Upper lobe of right lung (tissue), 1 donor: ENCODE measurements at regions not wholly inside any gene's neighbourhood (a gene's known extent, or its start where the extent isn't known, plus 50 kb on each side); places are given as distances from the start of the nearest gene placed in this dataset.
"Not testable (repeated sequence)": the region's sequence is repeated elsewhere in the genome, so short reads cannot be mapped to it uniquely, and the experiment has no call there.

Source experiments
- ATAC-seq: fragments of 200-7000 bp; cut with Tn5 transposase; one replicate; pipeline ENCODE4 v1.9.1; 2020; ENCODE audit warnings: mild to moderate bottlenecking, moderate library complexity
- DNase-seq: peaks from one replicate; pipeline ENCODE4 v3.0.0-alpha.2; 2020
- H3K27ac ChIP-seq: fragments of 200-600 bp; one replicate; pipeline ENCODE4 v1.8.0; 2022
- H3K27me3 ChIP-seq: fragments of 200-600 bp; one replicate; pipeline ENCODE4 v1.8.0; 2022; ENCODE audit warnings: mild to moderate bottlenecking
- H3K36me3 ChIP-seq: fragments of 200-600 bp; one replicate; pipeline ENCODE4 v1.8.0; 2022
- H3K4me1 ChIP-seq: fragments of 200-600 bp; one replicate; pipeline ENCODE4 v1.8.0; 2022
- H3K4me3 ChIP-seq: fragments of 200-600 bp; one replicate; pipeline ENCODE4 v1.8.0; 2022; ENCODE audit warnings: mild to moderate bottlenecking
- H3K9me3 ChIP-seq: fragments of 200-600 bp; one replicate; pipeline ENCODE4 v1.8.0; 2022
- CTCF ChIP-seq: fragments of 200-600 bp; IDR thresholded peaks from one replicate; pipeline ENCODE4 v1.8.0; 2022; ENCODE audit warnings: antibody characterized with exemption
- intact Hi-C: fragments of 100-400 bp; cut with DNase I; formaldehyde crosslinking; loops from one replicate; pipeline ENCODE4 v1.11.0; 2022
- donor health status: DM: no; HTN: yes; CAD: no; lungs with severe emphysema.

DNA sequence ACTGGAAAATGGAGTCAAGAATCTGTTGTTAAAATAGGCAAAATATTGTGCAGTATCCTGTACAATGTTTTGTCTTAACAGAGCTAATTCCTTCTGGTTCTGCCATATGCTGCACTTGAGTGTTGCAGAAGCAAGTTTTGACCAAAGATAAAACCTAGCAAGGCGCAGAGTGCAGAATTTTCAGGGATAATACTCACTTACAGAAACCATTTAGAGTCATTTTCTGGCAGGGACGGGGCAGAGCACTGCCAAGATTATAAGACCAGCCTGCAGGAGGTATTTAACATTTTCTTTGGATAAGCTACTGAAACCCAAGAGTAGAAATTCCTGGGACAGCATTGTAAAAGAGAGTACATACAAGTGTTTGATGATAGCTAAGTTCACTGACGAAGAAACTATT, 159.5 kb upstream of the EDNRB start:
- no peaks in the 10 kb centered on the region for H3K36me3 ChIP-seq
- H3K4me3 ChIP-seq: no peak overlapping the region
- H3K27me3 ChIP-seq: no peaks in the 10 kb centered on the region
- H3K4me1 ChIP-seq: no peaks in the 10 kb centered on the region
- H3K27ac ChIP-seq: no peak overlapping the region
- intact Hi-C loops: no loop called here
- peaks cover 8% of the 10 kb centered on the region for H3K9me3 ChIP-seq
- TF ChIP-seq CTCF: no peak
- DNase-seq (no peak), ATAC-seq (no peak)

GRCh38 chr13:78067290-78067689, 148.7 kb upstream of the EDNRB start:
- Histone ChIP-seq H3K27ac (no peak overlapping the region), H3K36me3 (no peaks in the 10 kb centered on the region), H3K4me1 (no peaks in the 10 kb centered on the region), H3K9me3 (no peaks in the 10 kb centered on the region), H3K4me3 (no peak overlapping the region), H3K27me3 (no peaks in the 10 kb centered on the region)
- no peak for TF ChIP-seq CTCF
- intact Hi-C loops: no loop called here
- ATAC-seq (peak; percentile 86), DNase-seq (no peak)

DNA sequence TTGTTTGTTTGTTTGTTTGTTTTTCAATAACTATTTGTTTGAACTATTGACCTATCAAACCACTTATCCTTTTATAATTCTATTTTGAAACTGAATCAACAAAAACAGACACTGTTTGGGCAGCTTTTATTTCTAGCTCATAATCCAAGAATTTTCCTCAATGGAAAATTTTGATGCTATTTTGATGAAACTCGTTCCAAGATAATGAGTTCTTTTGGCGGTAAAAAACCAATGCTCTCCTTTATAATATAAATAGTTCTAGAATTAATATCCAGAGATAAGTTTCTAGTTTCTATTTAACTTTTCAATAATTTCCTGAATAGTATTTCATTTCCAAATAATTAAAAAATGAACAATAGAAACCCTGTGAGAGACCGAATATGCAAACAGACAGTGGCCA, 146.5 kb upstream of the EDNRB start:
- DNase-seq: no peak
- no peak overlapping the region for H3K27ac ChIP-seq
- H3K4me3 ChIP-seq: no peak overlapping the region
- H3K36me3 ChIP-seq: no peaks in the 10 kb centered on the region
- no peaks in the 10 kb centered on the region for H3K9me3 ChIP-seq
- no peaks in the 10 kb centered on the region for H3K4me1 ChIP-seq
- intact Hi-C loops: no loop called here
- no peak for TF ChIP-seq CTCF
- H3K27me3 ChIP-seq: no peaks in the 10 kb centered on the region
- ATAC-seq: no peak

DNA sequence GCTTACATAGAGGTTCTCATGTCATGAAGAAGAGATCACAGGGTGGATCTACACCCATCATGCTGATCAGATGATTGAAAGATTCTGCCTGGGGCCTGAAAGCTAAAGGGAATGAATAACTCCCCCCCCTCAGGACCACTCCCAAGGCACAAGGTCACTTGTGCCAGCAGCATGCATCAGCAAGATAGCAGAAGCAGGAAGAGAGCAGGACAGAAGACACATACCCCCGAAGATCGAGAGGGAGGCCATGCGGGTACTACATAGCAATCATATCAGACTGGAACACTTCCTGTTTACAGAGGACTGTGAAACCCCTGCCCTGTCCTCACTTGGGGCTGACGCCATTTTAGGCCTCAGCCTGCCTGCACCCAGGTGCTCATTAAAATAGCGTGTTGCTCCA, 143.2 kb upstream of the EDNRB start:
- Histone ChIP-seq H3K4me3 (no peak overlapping the region), H3K27me3 (no peaks in the 10 kb centered on the region), H3K36me3 (no peaks in the 10 kb centered on the region), H3K27ac (no peak overlapping the region), H3K4me1 (no peaks in the 10 kb centered on the region), H3K9me3 (no peaks in the 10 kb centered on the region)
- TF ChIP-seq CTCF: no peak
- DNase-seq (no peak), ATAC-seq (no peak)
- intact Hi-C loops: no loop called here

- H3K9me3 ChIP-seq: no peaks in the 10 kb centered on the region
- DNase-seq: no peak
- H3K27me3 ChIP-seq: no peaks in the 10 kb centered on the region
- no peak overlapping the region for H3K4me3 ChIP-seq
- ATAC-seq: peak; percentile 45
- intact Hi-C loops: no loop called here
- H3K27ac ChIP-seq: no peak overlapping the region
- TF ChIP-seq CTCF: no peak
- H3K4me1 ChIP-seq: no peaks in the 10 kb centered on the region
- no peaks in the 10 kb centered on the region for H3K36me3 ChIP-seq
These were observed 142.3 kb upstream of the EDNRB start for GRCh38 chr13:78060966-78061365.

DNA sequence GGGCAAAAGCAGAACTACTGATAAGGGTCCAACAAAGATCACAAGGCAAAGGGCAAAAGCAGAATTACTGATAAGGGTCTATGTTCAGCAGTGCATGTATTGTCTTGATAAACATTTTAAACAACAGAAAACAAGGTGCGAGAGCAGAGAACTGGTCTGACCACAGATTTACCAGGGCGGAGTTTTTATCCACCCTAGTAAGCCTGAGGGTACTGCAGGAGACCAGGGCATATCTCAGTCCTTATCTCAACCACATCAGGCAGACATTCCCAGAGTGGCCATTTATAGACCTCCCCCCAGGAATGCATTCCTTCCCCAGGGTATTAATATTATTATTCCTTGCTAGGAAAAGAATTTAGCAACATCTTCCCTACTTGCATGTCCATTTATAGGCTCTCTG, 138.2 kb upstream of the EDNRB start:
- H3K9me3 ChIP-seq, H3K36me3 ChIP-seq, H3K4me3 ChIP-seq, H3K27ac ChIP-seq, H3K27me3 ChIP-seq, H3K4me1 ChIP-seq, intact Hi-C loops, ATAC-seq, DNase-seq: not testable (repeated sequence)
